ENCODE measurements at regions not wholly inside any gene's neighbourhood (a gene's known extent, or its start where the extent isn't known, plus 50 kb on each side); places are given as distances from the start of the nearest gene placed in this dataset.

GRCh38 chr6:28709478-28710349, 184.0 kb downstream of the GPX5 start:
- POLR2A ChIA-PET (ENCODE audit: partially characterized antibody): interaction anchor here (0.6 kb wide), 1 partner anchor 19 kb away, joined by 3 read pairs; no protein-coding TSS in a partner anchor
- peaks cover 49 to 54% of the 10 kb centered on the region in 2 donors for H3K27me3 Mint-ChIP-seq
- Histone ChIP-seq H3K9me3 (ENCODE audit: control insufficient read depth in 1 of 2, low read length in 2 of 2) (peaks cover 0 to 11% of the 10 kb centered on the region in 2 donors), H3K36me3 (ENCODE audit: insufficient read depth, low read length) (no peaks in the 10 kb centered on the region), H3K27me3 (ENCODE audit: insufficient read depth, low read length) (peaks cover 19% of the 10 kb centered on the region), H3K4me1 (ENCODE audit: insufficient read depth, low read length) (peaks cover 7% of the 10 kb centered on the region), H3K27ac (ENCODE audit: low read depth, low read length) (no peak overlapping the region), H3K4me3 (ENCODE audit: low read length in 2 of 2) (peak overlapping the region; percentile 17 to 39)
- H3K4me1 Mint-ChIP-seq: peaks cover 3 to 10% (median 6%) of the 10 kb centered on the region in 4 donors
- H3K9me3 Mint-ChIP-seq: peaks cover 0 to 63% (median 43%) of the 10 kb centered on the region in 8 donors
- CTCF ChIA-PET (ENCODE audit: partially characterized antibody): no interaction called here
- intact Hi-C loops (cut with micrococcal nuclease): no loop called here
- no peak for DNase-seq
- peak overlapping the region; percentile 5 to 69 (median 40) for H3K4me3 Mint-ChIP-seq
- H3K36me3 Mint-ChIP-seq: peaks cover 0 to 4% of the 10 kb centered on the region in 2 donors
- H3K27ac Mint-ChIP-seq: peak overlapping the region in 2 of 7 donors; percentile 12 to 43

GRCh38 chr6:28710466-28711191, 184.9 kb downstream of the GPX5 start:
- H3K27ac Mint-ChIP-seq: no peak overlapping the region
- no peaks in the 10 kb centered on the region for H3K36me3 ChIP-seq (ENCODE audit: insufficient read depth, low read length)
- intact Hi-C loops (cut with micrococcal nuclease): no loop called here
- H3K4me1 Mint-ChIP-seq: peaks cover 3 to 10% (median 6%) of the 10 kb centered on the region in 4 donors
- POLR2A ChIA-PET (ENCODE audit: partially characterized antibody): no interaction called here
- CTCF ChIA-PET (ENCODE audit: partially characterized antibody): no interaction called here
- H3K27me3 ChIP-seq (ENCODE audit: insufficient read depth, low read length): peaks cover 19% of the 10 kb centered on the region
- H3K9me3 Mint-ChIP-seq: peaks cover 0 to 54% (median 40%) of the 10 kb centered on the region in 8 donors
- peaks cover 0 to 4% of the 10 kb centered on the region in 2 donors for H3K36me3 Mint-ChIP-seq
- no peak overlapping the region for H3K4me3 ChIP-seq (ENCODE audit: low read length in 2 of 2)
- peaks cover 0 to 11% of the 10 kb centered on the region in 2 donors for H3K9me3 ChIP-seq (ENCODE audit: control insufficient read depth in 1 of 2, low read length in 2 of 2)
- H3K27ac ChIP-seq (ENCODE audit: low read depth, low read length): no peak overlapping the region
- no peak for DNase-seq
- no peak overlapping the region for H3K4me3 Mint-ChIP-seq
- H3K27me3 Mint-ChIP-seq: peaks cover 45 to 46% of the 10 kb centered on the region in 2 donors
- peaks cover 7% of the 10 kb centered on the region for H3K4me1 ChIP-seq (ENCODE audit: insufficient read depth, low read length)

- CTCF ChIA-PET (ENCODE audit: partially characterized antibody): no interaction called here
Measured at GRCh38 chr6:28711325-28711724, 185.6 kb downstream of the GPX5 start.

GRCh38 chr6:28711788-28712341, 186.2 kb downstream of the GPX5 start:
- intact Hi-C loops (cut with micrococcal nuclease): no loop called here
- POLR2A ChIA-PET (ENCODE audit: partially characterized antibody): no interaction called here
- no peak for DNase-seq
- Mint-ChIP-seq H3K36me3 (peaks cover 0 to 4% of the 10 kb centered on the region in 2 donors), H3K27me3 (peaks cover 47 to 48% of the 10 kb centered on the region in 2 donors), H3K9me3 (peaks cover 0 to 42% (median 31%) of the 10 kb centered on the region in 8 donors), H3K27ac (no peak overlapping the region), H3K4me1 (peaks cover 3 to 10% (median 6%) of the 10 kb centered on the region in 4 donors), H3K4me3 (no peak overlapping the region)
- Histone ChIP-seq H3K27ac (ENCODE audit: low read depth, low read length) (no peak overlapping the region), H3K4me1 (ENCODE audit: insufficient read depth, low read length) (peaks cover 7% of the 10 kb centered on the region), H3K27me3 (ENCODE audit: insufficient read depth, low read length) (peaks cover 19% of the 10 kb centered on the region), H3K36me3 (ENCODE audit: insufficient read depth, low read length) (no peaks in the 10 kb centered on the region), H3K9me3 (ENCODE audit: control insufficient read depth in 1 of 2, low read length in 2 of 2) (peaks cover 0 to 9% of the 10 kb centered on the region in 2 donors), H3K4me3 (ENCODE audit: low read length in 2 of 2) (no peak overlapping the region)
- CTCF ChIA-PET (ENCODE audit: partially characterized antibody): no interaction called here

More at GRCh38 chr6:28711325-28711724, 185.6 kb downstream of the GPX5 start:
- Mint-ChIP-seq H3K36me3 (peaks cover 0 to 4% of the 10 kb centered on the region in 2 donors), H3K4me3 (no peak overlapping the region), H3K4me1 (peaks cover 3 to 10% (median 6%) of the 10 kb centered on the region in 4 donors), H3K27me3 (peaks cover 43 to 44% of the 10 kb centered on the region in 2 donors), H3K9me3 (peaks cover 0 to 47% (median 37%) of the 10 kb centered on the region in 8 donors), H3K27ac (no peak overlapping the region)
- peaks cover 0 to 11% of the 10 kb centered on the region in 2 donors for H3K9me3 ChIP-seq (ENCODE audit: control insufficient read depth in 1 of 2, low read length in 2 of 2)
- peaks cover 7% of the 10 kb centered on the region for H3K4me1 ChIP-seq (ENCODE audit: insufficient read depth, low read length)
- no peak overlapping the region for H3K27ac ChIP-seq (ENCODE audit: low read depth, low read length)
- peaks cover 19% of the 10 kb centered on the region for H3K27me3 ChIP-seq (ENCODE audit: insufficient read depth, low read length)
- no peaks in the 10 kb centered on the region for H3K36me3 ChIP-seq (ENCODE audit: insufficient read depth, low read length)
- no peak overlapping the region for H3K4me3 ChIP-seq (ENCODE audit: low read length in 2 of 2)
- DNase-seq: no peak
- intact Hi-C loops (cut with micrococcal nuclease): no loop called here
- POLR2A ChIA-PET (ENCODE audit: partially characterized antibody): no interaction called here

GRCh38 chr6:28712982-28713381, 187.3 kb downstream of the GPX5 start:
- intact Hi-C loops (cut with micrococcal nuclease): no loop called here
- Mint-ChIP-seq H3K4me1 (peaks cover 3 to 10% (median 6%) of the 10 kb centered on the region in 4 donors), H3K27ac (no peak overlapping the region), H3K36me3 (peaks cover 0 to 2% of the 10 kb centered on the region in 2 donors), H3K9me3 (peaks cover 0 to 34% (median 20%) of the 10 kb centered on the region in 8 donors), H3K4me3 (no peak overlapping the region), H3K27me3 (peaks cover 45 to 47% of the 10 kb centered on the region in 2 donors)
- Histone ChIP-seq H3K9me3 (ENCODE audit: control insufficient read depth in 1 of 2, low read length in 2 of 2) (no peaks in the 10 kb centered on the region), H3K36me3 (ENCODE audit: insufficient read depth, low read length) (no peaks in the 10 kb centered on the region), H3K27ac (ENCODE audit: low read depth, low read length) (no peak overlapping the region), H3K4me1 (ENCODE audit: insufficient read depth, low read length) (peaks cover 7% of the 10 kb centered on the region), H3K4me3 (ENCODE audit: low read length in 2 of 2) (no peak overlapping the region), H3K27me3 (ENCODE audit: insufficient read depth, low read length) (peaks cover 19% of the 10 kb centered on the region)
- CTCF ChIA-PET (ENCODE audit: partially characterized antibody): no interaction called here
- POLR2A ChIA-PET (ENCODE audit: partially characterized antibody): no interaction called here
- no peak for DNase-seq

GRCh38 chr6:28719275-28719940, 193.7 kb downstream of the GPX5 start:
- no peak overlapping the region for H3K27ac Mint-ChIP-seq
- Histone ChIP-seq H3K4me3 (ENCODE audit: low read length in 2 of 2) (no peak overlapping the region), H3K27me3 (ENCODE audit: insufficient read depth, low read length) (no peaks in the 10 kb centered on the region), H3K36me3 (ENCODE audit: insufficient read depth, low read length) (no peaks in the 10 kb centered on the region), H3K27ac (ENCODE audit: low read depth, low read length) (no peak overlapping the region), H3K9me3 (ENCODE audit: control insufficient read depth in 1 of 2, low read length in 2 of 2) (no peaks in the 10 kb centered on the region), H3K4me1 (ENCODE audit: insufficient read depth, low read length) (no peaks in the 10 kb centered on the region)
- peaks cover 42 to 50% of the 10 kb centered on the region in 2 donors for H3K27me3 Mint-ChIP-seq
- ChIA-PET CTCF (ENCODE audit: partially characterized antibody) (interaction anchor here (1.1 kb wide), 1 partner anchor 9 kb away, joined by 3 read pairs; no protein-coding TSS in a partner anchor), POLR2A (ENCODE audit: partially characterized antibody) (no interaction called here)
- no peaks in the 10 kb centered on the region for H3K4me1 Mint-ChIP-seq
- no peak overlapping the region for H3K4me3 Mint-ChIP-seq
- peaks cover 0 to 8% (median 0%) of the 10 kb centered on the region in 8 donors for H3K9me3 Mint-ChIP-seq
- intact Hi-C loops (cut with micrococcal nuclease): no loop called here
- DNase-seq: no peak
- H3K36me3 Mint-ChIP-seq: no peaks in the 10 kb centered on the region

Data from CD4-positive, alpha-beta memory T cell (primary cell).